8988T (cell line): ENCODE measurements at regions not wholly inside any gene's neighbourhood (a gene's known extent, or its start where the extent isn't known, plus 50 kb on each side); places are given as distances from the start of the nearest gene placed in this dataset.

Source experiments
- DNase-seq: peaks from one replicate; pipeline ENCODE4 v3.0.0; 2011

GRCh38 chr21:38660333-38661196 is 145.2 kb upstream of the ETS2 start:
- DNase-seq: no peak

DNA sequence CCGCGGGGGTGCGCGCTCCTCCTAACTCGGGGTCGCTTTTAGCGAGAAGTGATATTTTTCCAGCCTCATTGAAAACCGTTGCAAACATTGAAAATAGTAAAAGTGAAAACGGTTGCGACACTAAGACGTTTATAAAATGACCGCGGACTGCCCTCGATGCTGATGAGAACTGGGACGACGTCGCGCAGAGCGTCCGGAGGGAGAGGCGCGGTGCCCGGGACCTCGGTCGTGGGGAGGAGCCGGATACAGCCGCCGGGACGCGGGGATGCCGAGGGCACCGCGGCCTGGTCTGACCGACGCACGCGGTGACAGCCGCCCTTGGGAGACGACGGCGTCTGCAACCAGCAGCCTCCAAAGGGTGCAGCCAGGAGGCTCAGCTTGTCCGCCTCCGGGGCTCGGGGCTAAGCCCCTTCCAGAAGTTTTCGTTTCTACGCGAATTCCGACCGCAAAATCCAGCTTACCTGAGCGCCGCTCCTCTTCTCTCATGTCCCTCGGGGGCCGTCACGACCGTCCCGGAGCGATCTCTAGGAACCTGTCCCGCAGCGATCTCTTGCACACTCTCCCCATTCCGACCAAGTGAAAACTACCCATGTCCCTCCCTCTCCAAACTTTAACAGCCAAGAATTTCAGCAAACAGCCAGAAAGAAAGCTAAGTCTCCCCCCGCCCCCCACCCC is 144.4 kb upstream of the ETS2 start:
- DNase-seq: no peak

- DNase-seq: no peak
These were observed 143.7 kb upstream of the ETS2 start for GRCh38 chr21:38661889-38662568.

- DNase-seq: no peak
These were observed 142.4 kb upstream of the ETS2 start for GRCh38 chr21:38663282-38663681.

DNA sequence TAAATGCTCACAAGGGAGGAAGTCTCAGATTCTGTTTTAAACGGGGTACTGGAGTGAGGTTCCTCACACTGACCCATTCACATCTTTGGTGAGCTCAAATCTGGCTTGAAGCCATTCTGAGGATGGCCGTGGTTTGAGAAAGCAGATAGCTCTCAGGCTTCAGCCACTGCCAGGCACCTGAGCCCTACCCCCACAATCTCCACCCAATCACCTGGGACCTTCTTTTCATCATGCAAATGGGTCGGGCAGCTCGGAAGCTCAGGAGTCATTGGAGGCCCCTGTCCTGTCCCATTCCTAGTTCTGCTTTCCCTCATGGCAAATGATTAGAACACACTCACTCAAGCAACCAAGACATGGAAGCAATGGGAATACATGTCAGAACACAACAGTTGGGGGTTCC is 141.4 kb upstream of the ETS2 start:
- no peak for DNase-seq

GRCh38 chr21:38664841-38665240 is 140.9 kb upstream of the ETS2 start:
- no peak for DNase-seq

GRCh38 chr21:38667291-38667870 is 138.3 kb upstream of the ETS2 start:
- no peak for DNase-seq

- no peak for DNase-seq
These were observed 137.7 kb upstream of the ETS2 start for GRCh38 chr21:38668067-38668466.

DNA sequence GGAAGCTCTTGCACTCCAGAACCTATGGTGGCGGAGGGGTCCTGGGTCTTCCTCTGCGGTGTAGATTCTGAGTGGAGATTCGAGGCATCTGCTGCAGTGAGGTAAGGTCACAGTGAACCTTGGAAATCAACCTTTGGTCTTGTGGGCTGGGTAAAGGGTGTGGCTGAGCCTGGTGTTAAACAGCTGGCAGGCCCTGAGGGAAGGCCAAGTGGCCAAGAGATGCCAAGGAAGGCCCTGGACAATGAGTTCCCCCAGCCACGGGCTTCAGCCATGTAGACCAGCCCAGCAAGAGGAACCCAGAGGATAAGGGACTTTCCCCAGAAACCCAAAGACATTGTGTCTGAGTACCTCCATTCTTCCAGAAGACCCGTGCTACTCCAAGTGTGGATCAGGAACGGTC is 137.2 kb upstream of the ETS2 start:
- no peak for DNase-seq

DNA sequence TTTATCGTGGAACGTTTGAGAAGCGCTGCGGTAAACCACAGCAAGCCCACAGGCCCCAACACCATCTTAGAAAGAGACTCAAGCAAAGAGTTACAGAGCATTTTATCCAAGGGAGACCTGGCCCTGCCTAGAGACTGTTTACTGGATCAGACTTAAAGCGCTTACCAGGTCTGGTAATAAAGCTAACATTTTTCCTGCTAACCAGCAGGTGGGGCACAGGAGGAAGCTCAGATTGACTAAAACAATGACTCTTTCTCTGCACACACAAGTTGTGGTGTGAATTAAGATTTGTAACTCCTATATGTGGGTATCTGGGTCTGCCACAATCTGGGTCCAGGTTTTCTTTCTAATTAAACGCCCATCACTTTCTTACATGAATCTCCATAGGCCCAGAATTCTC is 136.5 kb upstream of the ETS2 start:
- no peak for DNase-seq

- no peak for DNase-seq
These were observed 134.9 kb upstream of the ETS2 start for GRCh38 chr21:38670861-38671260.

GRCh38 chr21:38671773-38672172 is 134.0 kb upstream of the ETS2 start:
- DNase-seq: no peak

DNA sequence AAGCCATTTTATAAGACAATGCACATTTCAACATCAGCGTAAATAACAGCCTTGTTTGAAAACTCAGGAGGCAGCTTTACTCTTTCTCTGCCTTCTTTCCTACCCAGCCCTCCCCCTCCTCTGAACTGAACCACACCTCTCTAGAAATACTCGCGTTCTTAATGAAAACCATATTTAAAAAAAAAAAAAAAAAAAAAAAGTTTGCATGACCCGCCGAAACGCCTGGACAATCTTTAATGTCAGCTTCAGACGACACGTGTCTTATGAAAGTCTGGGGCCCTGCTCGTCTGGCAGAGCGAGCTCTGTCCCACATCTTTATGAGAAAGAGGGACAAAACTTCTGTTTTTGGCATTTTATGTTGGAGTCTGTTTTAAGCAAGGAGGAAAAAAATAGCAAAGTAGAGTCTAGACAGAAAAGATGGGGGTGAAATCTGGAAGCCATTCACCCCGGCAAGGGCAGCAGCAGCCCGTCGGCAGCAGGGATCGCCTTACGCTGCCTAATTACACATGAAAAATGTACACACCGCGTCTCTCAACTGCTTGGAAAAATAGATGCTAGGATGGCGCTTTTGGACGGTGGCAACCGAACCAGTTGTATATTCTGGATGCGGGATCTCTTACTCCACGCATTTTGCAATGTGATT is 130.4 kb upstream of the ETS2 start:
- DNase-seq: no peak

- no peak for DNase-seq
These were observed 126.9 kb upstream of the ETS2 start for GRCh38 chr21:38678827-38679226.

DNA sequence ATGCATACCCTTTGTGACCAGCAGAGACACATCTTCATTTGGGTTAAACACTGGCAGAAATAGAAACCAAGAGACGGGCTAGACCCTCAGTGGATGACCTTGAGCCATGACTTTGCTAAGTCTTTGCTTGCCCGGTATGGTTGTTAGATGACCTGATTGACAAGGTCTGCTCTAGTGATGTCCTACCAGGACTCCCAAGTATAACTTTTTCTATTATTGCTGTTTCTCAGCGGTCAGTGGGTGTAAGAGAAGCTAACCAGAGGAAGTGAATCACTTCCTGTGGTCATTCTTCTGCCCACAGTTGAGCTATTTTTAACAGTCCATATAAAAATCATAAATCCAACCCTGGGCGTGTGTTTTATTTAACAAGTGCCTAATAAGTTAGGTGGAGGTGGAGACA is 126.2 kb upstream of the ETS2 start:
- DNase-seq: no peak

- no peak for DNase-seq
These were observed 125.3 kb upstream of the ETS2 start for GRCh38 chr21:38680401-38680800.

DNA sequence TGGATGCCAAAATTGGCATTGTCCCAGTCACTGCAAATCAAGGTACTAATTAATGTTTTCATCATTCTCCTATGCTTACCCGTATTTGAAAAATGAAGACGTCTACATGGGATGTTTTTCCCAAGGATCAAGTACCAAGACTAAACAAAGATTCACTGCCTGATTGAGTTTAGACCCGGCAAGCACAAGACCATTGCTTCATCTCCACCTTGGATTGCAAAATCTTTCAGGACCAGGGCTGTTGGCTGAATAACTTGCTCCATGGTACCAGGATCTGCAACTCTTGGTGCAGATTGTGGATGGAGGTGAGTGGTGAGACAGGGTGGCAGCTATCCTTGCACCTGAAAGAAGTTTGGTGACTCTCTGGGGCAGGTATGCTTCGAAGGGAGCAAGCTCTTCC is 122.5 kb upstream of the ETS2 start:
- DNase-seq: no peak

GRCh38 chr21:38688068-38688467 is 117.7 kb upstream of the ETS2 start:
- DNase-seq: no peak

- no peak for DNase-seq
These were observed 114.1 kb upstream of the ETS2 start for GRCh38 chr21:38691631-38692030.

DNA sequence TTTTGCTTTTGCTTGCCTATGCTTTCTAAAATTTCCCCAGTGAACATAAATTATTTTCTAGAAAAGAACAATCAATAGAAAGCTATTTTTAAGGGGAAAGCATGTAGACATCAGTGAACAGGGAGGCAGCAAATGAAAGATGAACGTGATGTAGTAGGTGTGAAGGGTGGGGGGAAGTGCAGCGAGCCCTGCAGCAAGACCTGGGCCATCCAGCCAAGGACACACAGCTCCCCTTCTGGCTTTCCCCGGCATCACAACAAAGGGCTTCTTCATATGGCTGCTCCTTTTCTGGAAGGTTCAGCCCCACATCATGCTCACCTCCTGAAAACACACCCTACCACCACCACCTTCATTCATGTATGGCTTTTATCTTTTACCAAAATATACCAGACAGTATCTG is 109.2 kb upstream of the ETS2 start:
- no peak for DNase-seq

- no peak for DNase-seq
These were observed 106.7 kb upstream of the ETS2 start for GRCh38 chr21:38699048-38699447.

DNA sequence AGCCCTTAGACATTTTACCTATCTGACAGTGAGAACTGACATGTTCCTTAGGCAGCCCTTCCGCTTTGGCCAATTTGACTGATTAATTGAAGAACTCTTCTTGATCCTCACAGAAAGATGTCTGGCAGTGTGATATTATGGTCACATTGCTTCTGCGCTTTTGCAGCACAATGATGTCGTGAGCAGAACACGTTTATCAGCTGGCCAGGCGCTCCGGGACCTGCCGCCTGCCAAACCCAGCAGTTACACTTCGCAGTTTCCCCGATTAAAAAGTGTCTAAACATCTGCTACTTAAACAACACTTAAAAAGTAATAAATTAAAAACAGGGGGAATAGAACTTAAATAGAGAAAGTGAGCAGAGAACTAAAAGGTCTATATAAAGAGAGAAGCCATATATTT is 103.5 kb upstream of the ETS2 start:
- DNase-seq: no peak

GRCh38 chr21:38709876-38710275 is 95.9 kb upstream of the ETS2 start:
- no peak for DNase-seq
